ENCODE measurements at regions not wholly inside any gene's neighbourhood (a gene's known extent, or its start where the extent isn't known, plus 50 kb on each side); places are given as distances from the start of the nearest gene placed in this dataset.

DNA sequence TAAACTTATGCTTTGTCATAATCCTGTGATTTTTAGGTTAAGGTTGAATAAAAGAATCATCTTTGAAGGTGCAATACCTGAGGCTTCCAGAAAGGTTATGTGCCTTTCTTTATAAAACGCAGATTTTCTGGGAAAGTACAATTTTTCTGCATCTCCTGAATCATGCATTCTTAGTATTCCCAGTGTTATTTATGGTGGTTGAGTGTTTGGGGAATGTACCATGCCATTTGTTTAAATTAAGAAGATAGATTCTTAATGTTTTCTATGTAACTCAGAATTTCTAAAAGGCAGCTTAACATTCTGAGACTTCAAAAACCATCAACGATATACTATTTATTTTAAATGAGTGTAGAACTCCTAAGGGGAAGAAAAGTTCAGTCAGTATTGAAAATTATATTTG lies 108.1 kb upstream of the FBN2 start:
- Histone ChIP-seq H3K27ac (ENCODE audit: low read depth) (no peak overlapping the region), H2AFZ (no peak overlapping the region), H3K4me1 (ENCODE audit: insufficient read depth) (no peaks in the 10 kb centered on the region), H3K36me3 (ENCODE audit: insufficient read depth) (no peaks in the 10 kb centered on the region), H3K9me2 (ENCODE audit: insufficient read depth) (no peaks in the 10 kb centered on the region), H3K79me2 (replicated peaks; ENCODE audit: insufficient read depth) (no peaks in the 10 kb centered on the region), H3K4me2 (no peak overlapping the region), H4K20me1 (replicated peaks; ENCODE audit: insufficient read depth) (no peaks in the 10 kb centered on the region), H3F3A (replicated peaks; ENCODE audit: low read depth) (no peaks in the 10 kb centered on the region), H3K4me3 (no peak overlapping the region), H3K27me3 (ENCODE audit: insufficient read depth) (no peaks in the 10 kb centered on the region)
- ATAC-seq (no peak), DNase-seq (ENCODE audit: low spot score) (no peak)
- Mint-ChIP-seq H3K9me3 (no peaks in the 10 kb centered on the region; the same call in 2 of the 3 replicates), H3K27ac (no peak overlapping the region), H3K4me3 (no peak overlapping the region), H3K36me3 (ENCODE audit: low read depth) (no peaks in the 10 kb centered on the region), H3K27me3 (ENCODE audit: insufficient read depth, low read depth, poor library complexity) (no peaks in the 10 kb centered on the region), H3K4me1 (no peaks in the 10 kb centered on the region)
- TF ChIP-seq NANOG (IDR thresholded peaks at IDR 0.05; ENCODE audit: borderline replicate concordance): no peak
- TF ChIP-seq JUNB (IDR thresholded peaks at IDR 0.05; ENCODE audit: unreplicated experiment): no peak
- no peak for TF ChIP-seq EZH2phosphoT487 (IDR thresholded peaks at IDR 0.05; ENCODE audit: unreplicated experiment)
- TF ChIP-seq POLR2AphosphoS5 (IDR thresholded peaks at IDR 0.05; ENCODE audit: low read depth): no peak
- TF ChIP-seq ZNF114 (CRISPR knock-in tag; IDR thresholded peaks at IDR 0.05): no peak
- no peak for TF ChIP-seq ZNF462 (CRISPR knock-in tag; IDR thresholded peaks at IDR 0.05)
- no peak for TF ChIP-seq REST (IDR thresholded peaks at IDR 0.05; ENCODE audit: unreplicated experiment)
- TF ChIP-seq, protein P1, sequence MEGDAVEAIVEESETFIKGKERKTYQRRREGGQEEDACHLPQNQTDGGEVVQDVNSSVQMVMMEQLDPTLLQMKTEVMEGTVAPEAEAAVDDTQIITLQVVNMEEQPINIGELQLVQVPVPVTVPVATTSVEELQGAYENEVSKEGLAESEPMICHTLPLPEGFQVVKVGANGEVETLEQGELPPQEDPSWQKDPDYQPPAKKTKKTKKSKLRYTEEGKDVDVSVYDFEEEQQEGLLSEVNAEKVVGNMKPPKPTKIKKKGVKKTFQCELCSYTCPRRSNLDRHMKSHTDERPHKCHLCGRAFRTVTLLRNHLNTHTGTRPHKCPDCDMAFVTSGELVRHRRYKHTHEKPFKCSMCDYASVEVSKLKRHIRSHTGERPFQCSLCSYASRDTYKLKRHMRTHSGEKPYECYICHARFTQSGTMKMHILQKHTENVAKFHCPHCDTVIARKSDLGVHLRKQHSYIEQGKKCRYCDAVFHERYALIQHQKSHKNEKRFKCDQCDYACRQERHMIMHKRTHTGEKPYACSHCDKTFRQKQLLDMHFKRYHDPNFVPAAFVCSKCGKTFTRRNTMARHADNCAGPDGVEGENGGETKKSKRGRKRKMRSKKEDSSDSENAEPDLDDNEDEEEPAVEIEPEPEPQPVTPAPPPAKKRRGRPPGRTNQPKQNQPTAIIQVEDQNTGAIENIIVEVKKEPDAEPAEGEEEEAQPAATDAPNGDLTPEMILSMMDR (conservative IDR thresholded peaks at IDR 0.05; ENCODE audit: low read depth in 2 of 2): no peak
- no peak for TF ChIP-seq ETS1 (IDR thresholded peaks at IDR 0.05)
- no peak for TF ChIP-seq CREB1 (CRISPR knock-in tag; IDR thresholded peaks at IDR 0.05; ENCODE audit: low read depth)
- no peak for TF ChIP-seq STAT1 (IDR thresholded peaks at IDR 0.05; ENCODE audit: unreplicated experiment)
- TF ChIP-seq EZH2 (IDR thresholded peaks at IDR 0.05; ENCODE audit: low read depth, unreplicated experiment): no peak
- no peak for TF ChIP-seq ZNF331 (CRISPR knock-in tag; IDR thresholded peaks at IDR 0.05; ENCODE audit: low read depth)

All from GM23338 (cell line).